NCI-H2107 treated with DMSO at 0.1 percent for 48 hours (cell line): ENCODE measurements at regions not wholly inside any gene's neighbourhood (a gene's known extent, or its start where the extent isn't known, plus 50 kb on each side); places are given as distances from the start of the nearest gene placed in this dataset.
"Not testable (repeated sequence)": the region's sequence is repeated elsewhere in the genome, so short reads cannot be mapped to it uniquely, and the experiment has no call there.

Experiments used
- DNase-seq: peaks from one replicate; lab custom pipeline; 2025; ENCODE audit not compliant: unreplicated experiment; lab: John Stamatoyannopoulos, UW

GRCh38 chr5:152527358-152528052 is 122.4 kb upstream of the NMUR2 start:
- no peak for DNase-seq

GRCh38 chr5:152529440-152529839 is 124.4 kb upstream of the NMUR2 start:
- no peak for DNase-seq

GRCh38 chr5:152532714-152533113 is 127.6 kb upstream of the NMUR2 start:
- peak; percentile 8 for DNase-seq

- no peak for DNase-seq
Observed at GRCh38 chr5:152534641-152535040, 129.6 kb upstream of the NMUR2 start.

- no peak for DNase-seq
Observed at GRCh38 chr5:152542741-152543140, 137.7 kb upstream of the NMUR2 start.

GRCh38 chr5:152546493-152546892 is 141.4 kb upstream of the NMUR2 start:
- DNase-seq, result no peak

- DNase-seq, result no peak
Observed at GRCh38 chr5:152547202-152547601, 142.1 kb upstream of the NMUR2 start.

- DNase-seq, result no peak
Observed at GRCh38 chr5:152549709-152550108, 144.6 kb upstream of the NMUR2 start.

- DNase-seq, result no peak
Observed at GRCh38 chr5:152551061-152551460, 146.0 kb upstream of the NMUR2 start.

- no peak for DNase-seq
Observed at GRCh38 chr5:152556784-152557183, 151.7 kb upstream of the NMUR2 start.

- DNase-seq, result peak; percentile 3
Observed at GRCh38 chr5:152560512-152561137, 155.5 kb upstream of the NMUR2 start.

GRCh38 chr5:152568016-152568415 is 162.9 kb upstream of the NMUR2 start:
- no peak for DNase-seq

- DNase-seq, result no peak
Observed at GRCh38 chr5:152572812-152573211, 167.7 kb upstream of the NMUR2 start.

- DNase-seq, result no peak
Observed at GRCh38 chr5:152584103-152584502, 179.0 kb upstream of the NMUR2 start.

GRCh38 chr5:152592416-152592815 is 187.3 kb upstream of the NMUR2 start:
- no peak for DNase-seq

GRCh38 chr5:152593388-152593787 is 188.3 kb upstream of the NMUR2 start:
- DNase-seq, result no peak

- no peak for DNase-seq
Observed at GRCh38 chr5:152595405-152595804, 190.3 kb upstream of the NMUR2 start.

GRCh38 chr5:152599096-152599495 is 194.0 kb upstream of the NMUR2 start:
- DNase-seq, result no peak

- no peak for DNase-seq
Observed at GRCh38 chr5:152601806-152602732, 197.0 kb upstream of the NMUR2 start.

GRCh38 chr5:152606050-152606449 is 201.0 kb upstream of the NMUR2 start:
- not testable (repeated sequence) for DNase-seq

GRCh38 chr5:152606776-152607364 is 201.8 kb upstream of the NMUR2 start:
- no peak for DNase-seq
